ENCODE measurements at regions not wholly inside any gene's neighbourhood (a gene's known extent, or its start where the extent isn't known, plus 50 kb on each side); places are given as distances from the start of the nearest gene placed in this dataset.

- Histone ChIP-seq H3K27ac (no peak overlapping the region), H3K36me3 (ENCODE audit: insufficient read depth, low read length) (no peaks in the 10 kb centered on the region), H3K9me3 (ENCODE audit: low read depth, low read length) (no peaks in the 10 kb centered on the region), H3K4me3 (no peak overlapping the region), H3K9ac (ENCODE audit: insufficient read length) (no peak overlapping the region)
- no peak for TF ChIP-seq FOXP2 (optimal IDR thresholded peaks at IDR 0.05; ENCODE audit: control extremely low read depth, extremely low read length, insufficient read depth)
- no peak for TF ChIP-seq POLR2AphosphoS5 (IDR thresholded peaks at IDR 0.05; ENCODE audit: borderline replicate concordance, low read depth, low read length)
- TF ChIP-seq EZH2 (IDR thresholded peaks at IDR 0.05), result no peak
- no peak for DNase-seq (ENCODE audit: low read depth, low spot score)
These were observed 59.6 kb downstream of the OLIG3 start for GRCh38 chr6:137434640-137435039.

- Histone ChIP-seq H3K27ac (no peak overlapping the region), H3K9me3 (ENCODE audit: low read depth, low read length) (no peaks in the 10 kb centered on the region), H3K9ac (ENCODE audit: insufficient read length) (no peak overlapping the region), H3K36me3 (ENCODE audit: insufficient read depth, low read length) (no peaks in the 10 kb centered on the region), H3K4me3 (no peak overlapping the region)
- DNase-seq (ENCODE audit: low read depth, low spot score), result no peak
- TF ChIP-seq EZH2 (IDR thresholded peaks at IDR 0.05) (no peak), FOXP2 (optimal IDR thresholded peaks at IDR 0.05; ENCODE audit: control extremely low read depth, extremely low read length, insufficient read depth) (no peak), POLR2AphosphoS5 (IDR thresholded peaks at IDR 0.05; ENCODE audit: borderline replicate concordance, low read depth, low read length) (no peak)
These were observed 62.1 kb downstream of the OLIG3 start for GRCh38 chr6:137432054-137432611.

- Histone ChIP-seq H3K4me3 (no peak overlapping the region), H3K36me3 (ENCODE audit: insufficient read depth, low read length) (no peaks in the 10 kb centered on the region), H3K27ac (no peak overlapping the region), H3K9ac (ENCODE audit: insufficient read length) (no peak overlapping the region), H3K9me3 (ENCODE audit: low read depth, low read length) (no peaks in the 10 kb centered on the region)
- DNase-seq (ENCODE audit: low read depth, low spot score), result no peak
- TF ChIP-seq EZH2 (IDR thresholded peaks at IDR 0.05), result no peak
- no peak for TF ChIP-seq POLR2AphosphoS5 (IDR thresholded peaks at IDR 0.05; ENCODE audit: borderline replicate concordance, low read depth, low read length)
- no peak for TF ChIP-seq FOXP2 (optimal IDR thresholded peaks at IDR 0.05; ENCODE audit: control extremely low read depth, extremely low read length, insufficient read depth)
These were observed 63.2 kb downstream of the OLIG3 start for GRCh38 chr6:137430954-137431353.

- no peak for TF ChIP-seq EZH2 (IDR thresholded peaks at IDR 0.05)
- TF ChIP-seq POLR2AphosphoS5 (IDR thresholded peaks at IDR 0.05; ENCODE audit: borderline replicate concordance, low read depth, low read length), result no peak
- no peak for TF ChIP-seq FOXP2 (optimal IDR thresholded peaks at IDR 0.05; ENCODE audit: control extremely low read depth, extremely low read length, insufficient read depth)
- DNase-seq (ENCODE audit: low read depth, low spot score), result no peak
These were observed 66.4 kb downstream of the OLIG3 start for GRCh38 chr6:137427656-137428290.

GRCh38 chr6:137426007-137426689 lies 68.0 kb downstream of the OLIG3 start:
- Histone ChIP-seq H3K9me3 (ENCODE audit: low read depth, low read length) (no peaks in the 10 kb centered on the region), H3K36me3 (ENCODE audit: insufficient read depth, low read length) (no peaks in the 10 kb centered on the region), H3K4me3 (no peak overlapping the region), H3K9ac (ENCODE audit: insufficient read length) (no peak overlapping the region), H3K27ac (no peak overlapping the region)
- TF ChIP-seq POLR2AphosphoS5 (IDR thresholded peaks at IDR 0.05; ENCODE audit: borderline replicate concordance, low read depth, low read length) (no peak), FOXP2 (optimal IDR thresholded peaks at IDR 0.05; ENCODE audit: control extremely low read depth, extremely low read length, insufficient read depth) (no peak)
- DNase-seq (ENCODE audit: low read depth, low spot score), result no peak

More at GRCh38 chr6:137427656-137428290, 66.4 kb downstream of the OLIG3 start:
- Histone ChIP-seq H3K9ac (ENCODE audit: insufficient read length) (no peak overlapping the region), H3K36me3 (ENCODE audit: insufficient read depth, low read length) (no peaks in the 10 kb centered on the region), H3K27ac (no peak overlapping the region), H3K4me3 (no peak overlapping the region), H3K9me3 (ENCODE audit: low read depth, low read length) (no peaks in the 10 kb centered on the region)

- Histone ChIP-seq H3K9me3 (ENCODE audit: low read depth, low read length) (no peaks in the 10 kb centered on the region), H3K4me3 (no peak overlapping the region), H3K36me3 (ENCODE audit: insufficient read depth, low read length) (no peaks in the 10 kb centered on the region), H3K9ac (ENCODE audit: insufficient read length) (no peak overlapping the region), H3K27ac (no peak overlapping the region)
- TF ChIP-seq POLR2AphosphoS5 (IDR thresholded peaks at IDR 0.05; ENCODE audit: borderline replicate concordance, low read depth, low read length) (no peak), FOXP2 (optimal IDR thresholded peaks at IDR 0.05; ENCODE audit: control extremely low read depth, extremely low read length, insufficient read depth) (no peak), EZH2 (IDR thresholded peaks at IDR 0.05) (no peak)
- no peak for DNase-seq (ENCODE audit: low read depth, low spot score)
These were observed 69.9 kb downstream of the OLIG3 start for GRCh38 chr6:137424251-137424650.

GRCh38 chr6:137423451-137424168 lies 70.6 kb downstream of the OLIG3 start:
- no peak overlapping the region for H3K27ac ChIP-seq
- no peak for DNase-seq (ENCODE audit: low read depth, low spot score)
- TF ChIP-seq EZH2 (IDR thresholded peaks at IDR 0.05) (no peak), FOXP2 (optimal IDR thresholded peaks at IDR 0.05; ENCODE audit: control extremely low read depth, extremely low read length, insufficient read depth) (no peak), POLR2AphosphoS5 (IDR thresholded peaks at IDR 0.05; ENCODE audit: borderline replicate concordance, low read depth, low read length) (no peak)
- H3K9ac ChIP-seq (ENCODE audit: insufficient read length), result no peak overlapping the region
- H3K36me3 ChIP-seq (ENCODE audit: insufficient read depth, low read length), result no peaks in the 10 kb centered on the region
- H3K4me3 ChIP-seq, result no peak overlapping the region
- no peaks in the 10 kb centered on the region for H3K9me3 ChIP-seq (ENCODE audit: low read depth, low read length)

GRCh38 chr6:137417396-137417795 lies 76.8 kb downstream of the OLIG3 start:
- no peak for DNase-seq (ENCODE audit: low read depth, low spot score)
- Histone ChIP-seq H3K4me3 (no peak overlapping the region), H3K9ac (ENCODE audit: insufficient read length) (no peak overlapping the region), H3K9me3 (ENCODE audit: low read depth, low read length) (no peaks in the 10 kb centered on the region), H3K36me3 (ENCODE audit: insufficient read depth, low read length) (no peaks in the 10 kb centered on the region), H3K27ac (peak overlapping the region; percentile 61; the same call in 1 of the 2 replicates)
- TF ChIP-seq EZH2 (IDR thresholded peaks at IDR 0.05), result no peak
- TF ChIP-seq POLR2AphosphoS5 (IDR thresholded peaks at IDR 0.05; ENCODE audit: borderline replicate concordance, low read depth, low read length), result no peak
- TF ChIP-seq FOXP2 (optimal IDR thresholded peaks at IDR 0.05; ENCODE audit: control extremely low read depth, extremely low read length, insufficient read depth), result no peak
